GM12872 (cell line): ENCODE measurements at regions not wholly inside any gene's neighbourhood (a gene's known extent, or its start where the extent isn't known, plus 50 kb on each side); places are given as distances from the start of the nearest gene placed in this dataset.

ENCODE experiments used
- CTCF ChIP-seq: IDR thresholded peaks from 3 replicates; pipeline ENCODE4 v1.5.1; 2011; ENCODE audit warnings: low read depth, mild to moderate bottlenecking, low read length, moderate library complexity; ENCODE audit not compliant: insufficient read depth

DNA sequence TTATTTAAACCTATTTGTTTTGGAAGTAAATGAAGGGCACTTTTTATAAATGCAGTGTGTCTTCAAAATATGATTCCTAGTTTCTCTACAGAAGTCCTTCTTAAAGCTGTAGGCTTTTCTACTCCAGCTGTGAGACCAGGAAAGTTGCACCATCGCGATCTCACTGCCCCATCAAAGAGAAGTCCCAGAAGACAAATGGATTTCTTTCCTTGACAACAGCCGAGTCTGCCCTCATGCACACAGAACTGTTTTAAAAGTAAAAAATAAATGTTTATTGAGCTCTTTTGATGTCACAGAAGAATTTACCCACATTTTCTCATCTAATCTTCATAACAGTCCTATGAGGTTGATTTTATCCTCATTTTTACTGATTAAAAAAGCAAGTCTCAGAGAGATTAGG lies 324.4 kb upstream of the NT5E start:
- TF ChIP-seq CTCF = no peak

- TF ChIP-seq CTCF = no peak
Observed at GRCh38 chr6:85124472-85125354, 325.2 kb upstream of the NT5E start.

GRCh38 chr6:85121158-85121557 lies 328.7 kb upstream of the NT5E start:
- no peak for TF ChIP-seq CTCF

- TF ChIP-seq CTCF = no peak
Observed at GRCh38 chr6:85118652-85119235, 331.1 kb upstream of the NT5E start.

GRCh38 chr6:85118233-85118632 lies 331.6 kb upstream of the NT5E start:
- TF ChIP-seq CTCF = peak; percentile 25; the same call in 1 of the 3 replicates

DNA sequence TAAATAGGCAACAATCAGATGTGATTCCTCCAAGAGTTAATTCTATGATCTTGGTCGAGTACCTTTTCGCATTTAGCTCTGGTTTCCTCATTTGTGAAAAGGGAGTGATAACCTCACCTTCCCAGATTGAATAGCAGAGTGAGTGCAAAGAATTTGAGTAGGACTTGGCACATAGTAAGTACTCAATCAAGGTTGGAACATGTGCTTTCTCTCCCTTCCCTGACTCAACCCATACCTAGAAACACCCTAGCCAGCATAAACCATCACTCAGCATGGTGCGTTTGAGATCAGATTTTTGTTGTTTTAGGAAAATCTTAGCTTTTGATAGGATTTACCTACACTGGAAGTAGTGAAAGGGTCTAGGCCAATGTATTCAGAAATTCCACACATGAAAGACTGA lies 333.4 kb upstream of the NT5E start:
- no peak for TF ChIP-seq CTCF

GRCh38 chr6:85115876-85116275 lies 334.0 kb upstream of the NT5E start:
- TF ChIP-seq CTCF = no peak
